ENCODE measurements at regions not wholly inside any gene's neighbourhood (a gene's known extent, or its start where the extent isn't known, plus 50 kb on each side); places are given as distances from the start of the nearest gene placed in this dataset.
"Not testable (repeated sequence)": the region's sequence is repeated elsewhere in the genome, so short reads cannot be mapped to it uniquely, and the experiment has no call there.

- DNase-seq: no peak
Measured at GRCh38 chr12:34404377-34405285, 382.3 kb downstream of the ALG10 start.

- no peak for DNase-seq
Measured at GRCh38 chr12:34405286-34406227, 383.3 kb downstream of the ALG10 start.

- no peak for DNase-seq
Measured at GRCh38 chr12:34406228-34406995, 384.1 kb downstream of the ALG10 start.

GRCh38 chr12:34406996-34407300 lies 384.7 kb downstream of the ALG10 start:
- no peak for DNase-seq

GRCh38 chr12:34407813-34408212 lies 385.5 kb downstream of the ALG10 start:
- DNase-seq: no peak

GRCh38 chr12:34431509-34431908 lies 409.2 kb downstream of the ALG10 start:
- DNase-seq: not testable (repeated sequence)
